ENCODE measurements at regions not wholly inside any gene's neighbourhood (a gene's known extent, or its start where the extent isn't known, plus 50 kb on each side); places are given as distances from the start of the nearest gene placed in this dataset.

- DNase-seq, result no peak
- no peaks in the 10 kb centered on the region for H3K4me1 Mint-ChIP-seq
- H3K27me3 Mint-ChIP-seq (ENCODE audit: low read depth, poor library complexity), result no peaks in the 10 kb centered on the region
- H3K27ac Mint-ChIP-seq, result no peak overlapping the region
- H3K4me3 Mint-ChIP-seq, result no peak overlapping the region
- TF ChIP-seq CTCF (IDR thresholded peaks at IDR 0.05), result no peak
- H3K9me3 Mint-ChIP-seq, result no peaks in the 10 kb centered on the region
- peaks cover 10% of the 10 kb centered on the region for H3K36me3 Mint-ChIP-seq (ENCODE audit: low read depth)
These were observed 152.4 kb downstream of the VRK1 start for GRCh38 chr14:96949594-96949993.

GRCh38 chr14:96951511-96951910 is 154.3 kb downstream of the VRK1 start:
- Mint-ChIP-seq H3K4me1 (no peaks in the 10 kb centered on the region), H3K4me3 (no peak overlapping the region), H3K9me3 (no peaks in the 10 kb centered on the region), H3K36me3 (ENCODE audit: low read depth) (peaks cover 10% of the 10 kb centered on the region), H3K27ac (no peak overlapping the region), H3K27me3 (ENCODE audit: low read depth, poor library complexity) (no peaks in the 10 kb centered on the region)
- no peak for DNase-seq
- TF ChIP-seq CTCF (IDR thresholded peaks at IDR 0.05), result no peak

- no peak for DNase-seq
- Mint-ChIP-seq H3K4me1 (no peaks in the 10 kb centered on the region), H3K36me3 (ENCODE audit: low read depth) (peaks cover 8% of the 10 kb centered on the region), H3K4me3 (no peak overlapping the region), H3K9me3 (peaks cover 4% of the 10 kb centered on the region), H3K27me3 (ENCODE audit: low read depth, poor library complexity) (no peaks in the 10 kb centered on the region), H3K27ac (no peak overlapping the region)
- TF ChIP-seq CTCF (IDR thresholded peaks at IDR 0.05), result no peak
These were observed 156.1 kb downstream of the VRK1 start for GRCh38 chr14:96953087-96953874.

- Mint-ChIP-seq H3K4me3 (no peak overlapping the region), H3K27ac (no peak overlapping the region), H3K27me3 (ENCODE audit: low read depth, poor library complexity) (no peaks in the 10 kb centered on the region), H3K9me3 (peaks cover 4% of the 10 kb centered on the region), H3K36me3 (ENCODE audit: low read depth) (peaks cover 5% of the 10 kb centered on the region), H3K4me1 (no peaks in the 10 kb centered on the region)
- DNase-seq, result no peak
- no peak for TF ChIP-seq CTCF (IDR thresholded peaks at IDR 0.05)
These were observed 156.6 kb downstream of the VRK1 start for GRCh38 chr14:96953875-96954185.

GRCh38 chr14:96956464-96957239 is 159.5 kb downstream of the VRK1 start:
- no peak for DNase-seq
- no peak for TF ChIP-seq CTCF (IDR thresholded peaks at IDR 0.05)
- Mint-ChIP-seq H3K9me3 (peaks cover 12% of the 10 kb centered on the region), H3K4me1 (no peaks in the 10 kb centered on the region), H3K27me3 (ENCODE audit: low read depth, poor library complexity) (peaks cover 5% of the 10 kb centered on the region), H3K4me3 (no peak overlapping the region), H3K27ac (no peak overlapping the region), H3K36me3 (ENCODE audit: low read depth) (peaks cover 10% of the 10 kb centered on the region)

Data from nephron progenitor cell (in vitro differentiated cells).